GM20000 (cell line): ENCODE measurements at regions not wholly inside any gene's neighbourhood (a gene's known extent, or its start where the extent isn't known, plus 50 kb on each side); places are given as distances from the start of the nearest gene placed in this dataset.
"Not testable (repeated sequence)": the region's sequence is repeated elsewhere in the genome, so short reads cannot be mapped to it uniquely, and the experiment has no call there.

Experiments
- DNase-seq: peaks from one replicate; pipeline ENCODE4 v3.0.0; 2012; ENCODE audit warnings: low spot score
- TF ChIP-seq, protein P1 (sequence below): IDR thresholded peaks from 2 replicates; pipeline ENCODE4 v1.5.1; 2012; ENCODE audit warnings: mild to moderate bottlenecking, control low read depth; ENCODE audit errors: extremely low read depth, missing control alignments

DNA sequence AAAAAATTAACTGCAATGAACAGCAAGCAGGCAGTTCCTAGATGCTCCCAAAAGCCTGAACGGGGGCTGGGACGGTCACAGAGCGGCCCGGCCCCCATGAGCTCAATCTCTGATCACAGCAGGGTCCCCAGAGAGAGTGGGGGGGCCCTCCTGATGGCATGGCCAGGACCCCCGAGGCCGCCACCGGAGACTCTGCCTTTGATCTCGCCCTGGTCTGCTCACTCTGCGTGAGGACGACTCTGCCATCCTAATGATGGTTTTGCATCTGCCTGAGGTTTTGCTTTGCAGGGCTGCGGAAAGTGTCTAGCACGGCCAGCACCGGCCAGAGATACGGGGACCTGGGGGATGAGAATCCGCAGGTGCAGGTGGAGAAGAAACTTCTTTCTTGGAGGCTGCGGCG, 103.8 kb downstream of the SHOX start:
- TF ChIP-seq, protein P1, sequence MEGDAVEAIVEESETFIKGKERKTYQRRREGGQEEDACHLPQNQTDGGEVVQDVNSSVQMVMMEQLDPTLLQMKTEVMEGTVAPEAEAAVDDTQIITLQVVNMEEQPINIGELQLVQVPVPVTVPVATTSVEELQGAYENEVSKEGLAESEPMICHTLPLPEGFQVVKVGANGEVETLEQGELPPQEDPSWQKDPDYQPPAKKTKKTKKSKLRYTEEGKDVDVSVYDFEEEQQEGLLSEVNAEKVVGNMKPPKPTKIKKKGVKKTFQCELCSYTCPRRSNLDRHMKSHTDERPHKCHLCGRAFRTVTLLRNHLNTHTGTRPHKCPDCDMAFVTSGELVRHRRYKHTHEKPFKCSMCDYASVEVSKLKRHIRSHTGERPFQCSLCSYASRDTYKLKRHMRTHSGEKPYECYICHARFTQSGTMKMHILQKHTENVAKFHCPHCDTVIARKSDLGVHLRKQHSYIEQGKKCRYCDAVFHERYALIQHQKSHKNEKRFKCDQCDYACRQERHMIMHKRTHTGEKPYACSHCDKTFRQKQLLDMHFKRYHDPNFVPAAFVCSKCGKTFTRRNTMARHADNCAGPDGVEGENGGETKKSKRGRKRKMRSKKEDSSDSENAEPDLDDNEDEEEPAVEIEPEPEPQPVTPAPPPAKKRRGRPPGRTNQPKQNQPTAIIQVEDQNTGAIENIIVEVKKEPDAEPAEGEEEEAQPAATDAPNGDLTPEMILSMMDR = no peak
- DNase-seq = no peak

DNA sequence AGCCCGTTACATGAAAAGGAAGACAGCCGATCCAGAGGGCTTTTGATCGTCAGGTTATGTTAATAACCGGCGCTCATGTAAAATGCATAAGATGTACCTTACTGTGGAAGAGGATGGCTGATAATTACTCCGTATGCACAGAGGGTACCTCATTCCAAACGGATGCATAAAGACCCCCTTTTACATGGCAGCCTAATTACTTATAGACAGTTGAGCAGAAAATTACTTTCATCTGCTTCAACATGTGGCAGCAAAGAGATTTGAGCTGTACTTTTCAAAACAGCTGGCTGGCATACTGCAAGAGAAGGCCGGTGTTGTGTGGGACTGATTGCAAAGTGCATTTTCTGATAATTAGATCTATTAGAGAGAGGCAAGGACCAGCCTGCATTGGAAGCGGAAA, 103.4 kb downstream of the SHOX start:
- TF ChIP-seq, protein P1 = no peak
- DNase-seq = no peak

DNA sequence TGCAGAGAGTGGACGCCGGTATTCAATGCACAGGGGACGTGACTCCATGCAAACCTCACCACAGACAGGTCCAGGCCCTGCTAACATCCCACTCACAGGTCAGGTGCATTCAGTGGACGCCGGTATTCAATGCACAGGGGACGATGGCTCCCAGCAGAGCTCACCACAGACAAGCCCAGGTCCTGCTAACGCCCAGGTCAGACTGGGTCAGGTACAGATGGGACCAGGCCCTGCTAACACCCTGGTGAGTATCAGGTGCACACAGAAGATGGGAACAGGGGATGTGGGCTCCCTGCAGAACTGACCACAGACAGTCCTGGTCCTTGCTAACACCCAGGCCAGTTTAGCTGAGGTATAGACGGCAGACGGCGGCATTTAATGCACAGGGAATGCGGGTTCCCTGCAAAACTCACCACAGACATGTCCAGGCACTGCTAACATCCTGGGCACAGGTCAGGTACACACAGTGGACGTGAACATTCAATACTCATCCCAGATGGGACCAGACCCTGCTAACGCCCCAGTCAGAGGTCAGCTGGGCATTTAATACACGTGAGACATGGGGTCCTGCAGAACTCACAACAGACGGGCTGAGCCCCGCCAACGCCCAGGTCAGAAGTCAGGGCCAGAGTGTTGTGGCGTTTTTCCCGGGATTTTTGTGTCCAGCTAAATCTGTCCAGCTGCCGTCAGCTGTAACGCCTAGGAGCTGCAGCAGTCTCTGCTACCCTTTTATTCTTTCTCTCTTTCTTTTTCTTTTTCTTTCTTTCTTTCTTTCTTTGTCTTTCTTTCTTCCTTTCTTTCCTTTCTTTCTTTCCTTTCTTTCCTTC, 99.2 kb downstream of the SHOX start:
- no peak for DNase-seq
- TF ChIP-seq, protein P1 = no peak

DNA sequence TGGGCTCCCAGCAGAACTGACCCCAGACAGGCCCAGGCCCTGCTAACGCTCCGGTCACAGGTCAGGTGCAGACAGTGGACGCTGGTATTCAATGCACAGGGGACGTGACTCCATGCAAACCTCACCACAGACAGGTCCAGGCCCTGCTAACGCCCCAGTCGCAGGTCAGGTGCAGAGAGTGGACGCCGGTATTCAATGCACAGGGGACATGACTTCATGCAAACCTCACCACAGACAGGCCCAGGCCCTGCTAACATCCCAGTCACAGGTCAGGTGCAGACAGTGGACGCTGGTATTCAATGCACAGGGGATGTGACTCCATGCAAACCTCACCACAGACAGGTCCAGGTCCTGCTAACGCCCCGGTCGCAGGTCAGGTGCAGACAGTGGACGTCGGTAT, 98.5 kb downstream of the SHOX start:
- DNase-seq = not testable (repeated sequence)

DNA sequence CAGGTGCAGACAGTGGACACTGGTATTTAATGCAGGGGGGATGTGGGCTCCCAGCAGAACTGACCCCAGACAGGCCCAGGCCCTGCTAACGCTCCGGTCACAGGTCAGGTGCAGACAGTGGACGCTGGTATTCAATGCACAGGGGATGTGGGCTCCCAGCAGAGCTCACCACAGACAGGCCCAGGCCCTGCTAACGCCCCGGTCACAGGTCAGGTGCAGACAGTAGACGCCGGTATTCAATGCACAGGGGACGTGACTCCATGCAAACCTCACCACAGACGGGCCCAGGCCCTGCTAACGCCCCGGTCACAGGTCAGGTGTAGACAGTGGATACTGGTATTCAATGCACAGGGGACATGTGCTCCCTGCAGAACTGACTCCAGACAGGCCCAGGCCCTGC, 98.0 kb downstream of the SHOX start:
- not testable (repeated sequence) for DNase-seq

- no peak for DNase-seq
Observed at GRCh38 chrX:727738-728621, 97.4 kb downstream of the SHOX start.

GRCh38 chrX:725971-726370, 95.4 kb downstream of the SHOX start:
- TF ChIP-seq, protein P1 = no peak

More at GRCh38 chrX:727738-728621, 97.4 kb downstream of the SHOX start:
- TF ChIP-seq, protein P1 = no peak

GRCh38 chrX:724256-724655, 93.7 kb downstream of the SHOX start:
- TF ChIP-seq, protein P1 = no peak
- DNase-seq = no peak

More at GRCh38 chrX:725971-726370, 95.4 kb downstream of the SHOX start:
- DNase-seq = no peak
